Naive thymus-derived CD4-positive, alpha-beta T cell (primary cell): ENCODE measurements at regions not wholly inside any gene's neighbourhood (a gene's known extent, or its start where the extent isn't known, plus 50 kb on each side); places are given as distances from the start of the nearest gene placed in this dataset.

ENCODE experiments used
- ATAC-seq: fragments of 150-1000 bp; cut with Tn5 transposase; 2 replicates; pipeline ENCODE4 v1.10.0; 2021; ENCODE audit warnings: mild to moderate bottlenecking, moderate library complexity
- CTCF ChIA-PET: fragments of 350-600 bp; sonication (Branson Sonifier 250); formaldehyde crosslinking; loops from one replicate; lab custom pipeline; 2021; ENCODE audit warnings: antibody characterized with exemption; lab: Charles Lee
- POLR2A ChIA-PET: fragments of 350-600 bp; sonication (Branson Sonifier 250); formaldehyde crosslinking; loops from one replicate; lab custom pipeline; 2021; ENCODE audit warnings: antibody characterized with exemption, inconsistent platforms; lab: Charles Lee
- DNase-seq, 9 donors: peaks; one replicate each; pipeline versions ENCODE4 v3.0.0 to v3.0.0-alpha.2; 2020 to 2022; ENCODE audit warnings: mixed read lengths in 1 of 9
- H3K27ac ChIP-seq: one replicate; pipeline ENCODE4 v1.7.0; 2013; ENCODE audit warnings: mild to moderate bottlenecking, low read depth, low read length, moderate library complexity
- H3K27me3 ChIP-seq, 2 donors: one replicate each; pipeline ENCODE4 v1.7.0; 2013; ENCODE audit warnings: low read length in 2 of 2, mild to moderate bottlenecking in 2 of 2, moderate library complexity in 2 of 2; ENCODE audit not compliant: control insufficient read depth in 2 of 2, insufficient read depth in 2 of 2
- H3K36me3 ChIP-seq, 3 experiments: 1 replicate in 2 of 3; 2 replicates in 1 of 3; pipeline ENCODE4 v1.7.0; 2013; ENCODE audit warnings: low read length in 3 of 3, mild to moderate bottlenecking in 3 of 3, moderate library complexity in 1 of 3; ENCODE audit not compliant: insufficient read depth in 3 of 3, control insufficient read depth in 2 of 3
- H3K4me1 ChIP-seq, 2 donors: one replicate each; pipeline ENCODE4 v1.7.0; 2013; ENCODE audit warnings: low read length in 2 of 2, mild to moderate bottlenecking in 2 of 2, moderate library complexity in 1 of 2; ENCODE audit not compliant: control insufficient read depth in 2 of 2, insufficient read depth in 2 of 2
- H3K4me3 ChIP-seq: 2 replicates; pipeline ENCODE4 v1.7.0; 2013; ENCODE audit warnings: mild to moderate bottlenecking, low read length
- H3K9me3 ChIP-seq, 3 experiments: 1 replicate in 2 of 3; 2 replicates in 1 of 3; pipeline ENCODE4 v1.7.0; 2013; ENCODE audit warnings: low read length in 3 of 3; ENCODE audit not compliant: control insufficient read depth in 2 of 3
- H3K27ac Mint-ChIP-seq, 9 donors: one replicate each; pipeline ENCODE4 v1.8.0; 2020 to 2022; ENCODE audit warnings: mixed read lengths in 9 of 9, mild to moderate bottlenecking in 8 of 9, moderate library complexity in 5 of 9, inconsistent platforms in 2 of 9
- H3K27me3 Mint-ChIP-seq, 5 donors: one replicate each; pipeline ENCODE4 v1.8.0; 2021 to 2022; ENCODE audit warnings: mixed read lengths in 5 of 5, mild to moderate bottlenecking in 1 of 5
- H3K36me3 Mint-ChIP-seq, 5 donors: one replicate each; pipeline ENCODE4 v1.8.0; 2020 to 2022; ENCODE audit warnings: mixed read lengths in 5 of 5, mild to moderate bottlenecking in 3 of 5, inconsistent platforms in 1 of 5
- H3K4me1 Mint-ChIP-seq, 7 donors: one replicate each; pipeline ENCODE4 v1.8.0; 2020 to 2022; ENCODE audit warnings: mixed read lengths in 7 of 7, mild to moderate bottlenecking in 3 of 7, inconsistent platforms in 1 of 7
- H3K4me3 Mint-ChIP-seq, 10 donors: one replicate each; pipeline ENCODE4 v1.8.0; 2020 to 2022; ENCODE audit warnings: mild to moderate bottlenecking in 10 of 10, mixed read lengths in 10 of 10, moderate library complexity in 6 of 10, inconsistent platforms in 2 of 10
- H3K9me3 Mint-ChIP-seq, 11 donors: one replicate each; pipeline ENCODE4 v1.8.0; 2020 to 2022; ENCODE audit warnings: mixed read lengths in 11 of 11, mild to moderate bottlenecking in 4 of 11, inconsistent platforms in 1 of 11, moderate library complexity in 1 of 11
- intact Hi-C, 2 donors: fragments of 100-400 bp; cut with micrococcal nuclease; formaldehyde crosslinking; loops; one replicate each; pipeline ENCODE4 v1.15.1; 2023

DNA sequence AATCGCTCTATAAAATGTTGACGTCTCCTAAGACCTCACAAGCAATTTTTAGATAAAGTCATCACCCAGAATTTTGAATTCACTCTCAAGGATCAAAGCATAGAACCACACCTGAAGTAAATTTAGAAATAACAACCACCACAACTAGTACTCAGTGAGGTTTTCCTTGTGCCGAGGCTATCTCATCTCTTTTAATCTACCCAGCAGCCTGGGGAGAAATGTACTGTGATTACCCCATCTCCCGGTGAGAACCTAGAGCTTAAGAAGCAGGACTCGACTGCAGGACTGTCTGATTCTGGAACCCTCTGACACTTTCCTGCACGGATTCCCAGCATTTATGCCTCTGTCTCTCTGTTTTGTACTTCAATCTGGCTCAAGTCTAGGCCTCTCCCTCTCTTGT, 180.9 kb upstream of the PLXNC1 start:
- Mint-ChIP-seq H3K9me3 (peaks cover 0 to 9% (median 0%) of the 10 kb centered on the region in 11 donors), H3K4me1 (peaks cover 3 to 23% (median 15%) of the 10 kb centered on the region in 7 donors), H3K27me3 (peaks cover 0 to 10% (median 4%) of the 10 kb centered on the region in 5 donors), H3K27ac (peak overlapping the region in 2 of 9 donors; percentile 0 to 33), H3K4me3 (peak overlapping the region in 1 of 10 donors; percentile 33), H3K36me3 (peaks cover 0 to 5% (median 3%) of the 10 kb centered on the region in 5 donors)
- Histone ChIP-seq H3K9me3 (no peaks in the 10 kb centered on the region), H3K36me3 (no peaks in the 10 kb centered on the region), H3K4me1 (no peaks in the 10 kb centered on the region), H3K4me3 (no peak overlapping the region), H3K27me3 (no peaks in the 10 kb centered on the region), H3K27ac (no peak overlapping the region)
- ChIA-PET POLR2A (interaction anchor here (1.0 kb wide), 1 partner anchor 18 kb away, joined by 4 read pairs; no protein-coding TSS in a partner anchor), CTCF (interaction anchor here (0.5 kb wide), 1 partner anchor 115 kb away, joined by 3 read pairs; no protein-coding TSS in a partner anchor)
- intact Hi-C loops = no loop called here
- DNase-seq (peak in 4 of 9 donors; percentile 6 to 44 (median 28)), ATAC-seq (peak; percentile 46)

DNA sequence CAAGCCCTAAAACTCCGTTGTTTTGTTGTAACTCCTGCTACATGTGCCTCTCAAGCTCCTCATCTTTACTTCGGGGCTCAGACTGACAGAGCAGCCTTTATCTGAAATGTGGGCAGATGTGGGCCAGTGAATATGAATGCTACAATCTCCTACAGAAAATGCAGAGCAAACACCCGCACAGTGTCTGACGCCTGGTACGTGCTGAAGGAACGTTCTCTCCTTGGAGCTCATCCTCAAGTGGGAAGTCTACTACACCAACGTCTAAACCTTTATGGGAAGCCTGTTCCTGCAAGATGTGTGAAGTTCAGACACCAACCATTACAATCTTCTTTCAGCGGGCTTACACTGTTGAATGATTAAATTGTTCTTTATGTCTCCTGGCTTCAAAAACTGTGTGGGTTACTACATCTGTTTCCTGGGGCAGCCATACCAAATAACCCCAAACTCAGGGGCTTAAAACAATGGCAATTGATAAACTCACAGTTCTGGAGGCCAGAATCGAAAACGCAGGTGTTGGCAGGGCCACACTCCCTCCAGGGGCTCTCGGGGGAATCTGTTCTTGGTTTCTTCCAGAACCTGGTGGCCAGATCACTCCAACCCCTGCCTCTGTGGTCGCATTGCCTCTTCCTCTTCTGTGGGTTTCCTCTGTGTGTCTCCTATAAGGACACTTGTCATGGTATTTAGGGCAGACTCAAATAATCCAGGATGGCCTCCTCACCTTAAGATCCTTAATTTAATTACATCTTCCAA, 179.7 kb upstream of the PLXNC1 start:
- intact Hi-C loops = no loop called here
- H3K4me1 ChIP-seq = no peaks in the 10 kb centered on the region
- H3K4me3 Mint-ChIP-seq = no peak overlapping the region
- ATAC-seq = no peak
- no peaks in the 10 kb centered on the region for H3K36me3 ChIP-seq
- H3K27me3 Mint-ChIP-seq = peaks cover 0 to 10% (median 4%) of the 10 kb centered on the region in 5 donors
- peaks cover 0 to 5% (median 2%) of the 10 kb centered on the region in 5 donors for H3K36me3 Mint-ChIP-seq
- no peak for DNase-seq
- no peaks in the 10 kb centered on the region for H3K27me3 ChIP-seq
- peaks cover 3 to 21% (median 11%) of the 10 kb centered on the region in 7 donors for H3K4me1 Mint-ChIP-seq
- no peak overlapping the region for H3K4me3 ChIP-seq
- peaks cover 0 to 5% (median 0%) of the 10 kb centered on the region in 11 donors for H3K9me3 Mint-ChIP-seq
- H3K9me3 ChIP-seq = no peaks in the 10 kb centered on the region
- no peak overlapping the region for H3K27ac Mint-ChIP-seq
- POLR2A ChIA-PET = interaction anchor here (1.0 kb wide), 1 partner anchor 16 kb away, joined by 4 read pairs; no protein-coding TSS in a partner anchor
- no peak overlapping the region for H3K27ac ChIP-seq
- CTCF ChIA-PET = no interaction called here

DNA sequence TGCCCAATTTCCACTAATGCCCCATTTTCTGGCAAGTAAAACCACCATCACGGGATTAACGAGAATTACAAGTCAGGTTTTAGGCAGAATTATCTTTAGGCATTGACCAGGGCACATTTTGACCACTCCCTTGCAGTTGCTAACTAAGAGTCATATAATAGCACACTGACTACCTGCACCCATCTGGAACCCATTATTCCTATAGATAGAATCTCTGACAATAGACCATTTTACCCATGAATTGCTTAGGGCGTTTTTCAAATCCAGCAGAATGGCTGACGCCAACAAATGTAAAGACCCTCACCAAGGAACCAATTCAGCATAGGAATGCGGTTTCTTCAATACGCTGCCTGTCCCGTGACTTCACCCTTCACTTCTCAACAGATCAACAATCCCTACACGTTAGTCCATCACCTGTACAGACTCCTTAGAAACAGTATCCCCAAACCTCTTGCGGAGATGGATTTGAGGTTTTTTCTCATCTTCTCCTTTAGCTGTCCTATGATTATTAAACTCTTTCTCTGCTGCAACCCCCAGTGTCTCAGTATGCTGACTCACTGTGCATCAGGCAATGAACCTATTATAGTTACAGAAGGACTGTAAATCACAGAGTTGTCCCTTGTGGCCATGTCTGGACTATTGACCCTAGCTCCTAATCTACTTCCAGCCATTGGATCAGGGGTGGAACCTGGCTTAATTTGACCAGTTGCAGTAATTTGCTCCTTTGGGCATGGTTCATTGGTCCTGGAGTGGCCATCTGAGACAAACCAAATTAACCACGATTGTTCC, 177.3 kb upstream of the PLXNC1 start:
- H3K27me3 Mint-ChIP-seq = peaks cover 0 to 8% (median 4%) of the 10 kb centered on the region in 5 donors
- H3K4me1 Mint-ChIP-seq = peaks cover 5 to 22% (median 11%) of the 10 kb centered on the region in 7 donors
- H3K4me3 Mint-ChIP-seq = no peak overlapping the region
- peaks cover 0 to 5% (median 2%) of the 10 kb centered on the region in 5 donors for H3K36me3 Mint-ChIP-seq
- no peak overlapping the region for H3K27ac ChIP-seq
- no peaks in the 10 kb centered on the region for H3K27me3 ChIP-seq
- ChIA-PET CTCF (interaction anchor here (0.6 to 1.0 kb wide), 2 partner anchors 130 to 468 kb away, joined by 3 read pairs; no protein-coding TSS in a partner anchor), POLR2A (no interaction called here)
- H3K4me3 ChIP-seq = no peak overlapping the region
- peaks cover 0 to 5% (median 0%) of the 10 kb centered on the region in 11 donors for H3K9me3 Mint-ChIP-seq
- intact Hi-C loops = no loop called here
- no peaks in the 10 kb centered on the region for H3K9me3 ChIP-seq
- no peaks in the 10 kb centered on the region for H3K4me1 ChIP-seq
- DNase-seq (no peak), ATAC-seq (no peak)
- H3K27ac Mint-ChIP-seq = no peak overlapping the region
- no peaks in the 10 kb centered on the region for H3K36me3 ChIP-seq

DNA sequence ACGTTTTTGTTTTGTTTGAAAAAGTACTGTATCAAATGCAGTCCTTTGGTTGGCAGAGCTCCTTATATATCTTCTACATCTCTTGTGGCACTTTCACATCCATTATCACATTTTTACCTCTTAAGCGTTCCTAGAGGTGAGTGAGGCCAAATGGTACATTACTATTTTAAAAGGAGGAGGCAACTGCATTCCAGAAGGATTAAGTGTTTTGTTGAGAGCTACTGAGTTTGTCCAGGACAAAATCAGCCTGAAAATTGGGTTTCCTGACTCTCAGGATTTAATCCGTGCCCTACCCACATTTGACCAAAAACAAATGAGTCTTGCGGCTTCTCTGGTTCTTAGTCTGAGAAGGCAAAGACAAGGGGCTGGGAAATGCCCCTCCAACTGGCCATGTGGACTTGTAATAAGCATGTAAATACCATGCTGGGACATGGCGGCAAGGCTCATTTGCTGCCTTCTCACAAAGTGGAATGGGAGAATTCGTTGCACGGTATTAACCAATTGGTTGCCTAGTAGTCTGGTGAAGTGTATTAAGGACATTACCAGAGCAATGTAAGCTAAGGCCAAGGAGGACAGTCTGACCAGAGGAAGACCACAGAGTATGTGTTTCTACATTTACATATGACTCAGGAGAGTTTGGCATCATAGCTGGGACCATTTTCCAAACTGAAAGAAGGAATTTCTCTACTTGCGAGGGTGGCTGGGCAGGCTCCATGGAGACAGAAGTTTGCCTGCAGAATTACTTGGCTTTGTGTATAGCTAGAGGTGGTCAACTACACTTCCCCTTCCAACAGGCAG, 175.8 kb upstream of the PLXNC1 start:
- no peaks in the 10 kb centered on the region for H3K27me3 ChIP-seq
- H3K27me3 Mint-ChIP-seq = peaks cover 0 to 4% (median under 1%) of the 10 kb centered on the region in 5 donors
- H3K36me3 Mint-ChIP-seq = peaks cover 0 to 12% (median 3%) of the 10 kb centered on the region in 5 donors
- H3K27ac ChIP-seq = no peak overlapping the region
- H3K9me3 Mint-ChIP-seq = peaks cover 0 to 11% (median 0%) of the 10 kb centered on the region in 11 donors
- ATAC-seq (no peak), DNase-seq (no peak)
- peaks cover 4 to 29% (median 8%) of the 10 kb centered on the region in 7 donors for H3K4me1 Mint-ChIP-seq
- no peak overlapping the region for H3K4me3 ChIP-seq
- no peaks in the 10 kb centered on the region for H3K36me3 ChIP-seq
- CTCF ChIA-PET = interaction anchor here (1.2 kb wide), 1 partner anchor 19 kb away, joined by 4 read pairs; no protein-coding TSS in a partner anchor
- H3K27ac Mint-ChIP-seq = no peak overlapping the region
- no peaks in the 10 kb centered on the region for H3K9me3 ChIP-seq
- no peaks in the 10 kb centered on the region for H3K4me1 ChIP-seq
- intact Hi-C loops = no loop called here
- no peak overlapping the region for H3K4me3 Mint-ChIP-seq
- POLR2A ChIA-PET = no interaction called here

DNA sequence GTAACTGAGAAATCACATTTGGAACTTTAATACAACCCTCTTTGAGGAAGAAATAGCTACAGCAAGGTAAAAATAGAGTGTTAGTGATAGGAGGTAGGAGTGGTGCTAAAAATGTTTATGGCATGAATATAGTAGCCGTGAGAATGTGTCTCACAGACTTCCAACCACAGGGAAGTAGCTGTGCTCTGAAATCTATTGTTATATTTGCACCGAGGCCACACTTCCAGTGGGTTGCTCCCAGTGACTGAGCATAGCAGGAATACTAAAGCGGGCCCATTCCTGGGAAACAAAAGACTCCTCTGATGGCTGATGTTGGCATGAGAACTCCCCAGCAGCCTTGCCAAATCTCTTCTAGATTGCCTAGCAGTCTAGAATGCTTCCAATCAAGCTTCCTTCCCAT, 174.1 kb upstream of the PLXNC1 start:
- H3K27ac ChIP-seq = no peak overlapping the region
- Mint-ChIP-seq H3K36me3 (peaks cover 0 to 16% (median 3%) of the 10 kb centered on the region in 5 donors), H3K27ac (no peak overlapping the region), H3K27me3 (no peaks in the 10 kb centered on the region), H3K4me3 (no peak overlapping the region), H3K9me3 (peaks cover 0 to 11% (median 0%) of the 10 kb centered on the region in 11 donors), H3K4me1 (peaks cover 4 to 26% (median 9%) of the 10 kb centered on the region in 7 donors)
- intact Hi-C loops = no loop called here
- no peaks in the 10 kb centered on the region for H3K36me3 ChIP-seq
- H3K4me1 ChIP-seq = no peaks in the 10 kb centered on the region
- ChIA-PET POLR2A (no interaction called here), CTCF (interaction anchor here (0.7 to 1.5 kb wide), 3 partner anchors 9 to 126 kb away, joined by 3 to 4 read pairs (median 3); no protein-coding TSS in a partner anchor)
- no peaks in the 10 kb centered on the region for H3K9me3 ChIP-seq
- DNase-seq = no peak
- H3K4me3 ChIP-seq = no peak overlapping the region
- no peak for ATAC-seq
- no peaks in the 10 kb centered on the region for H3K27me3 ChIP-seq

DNA sequence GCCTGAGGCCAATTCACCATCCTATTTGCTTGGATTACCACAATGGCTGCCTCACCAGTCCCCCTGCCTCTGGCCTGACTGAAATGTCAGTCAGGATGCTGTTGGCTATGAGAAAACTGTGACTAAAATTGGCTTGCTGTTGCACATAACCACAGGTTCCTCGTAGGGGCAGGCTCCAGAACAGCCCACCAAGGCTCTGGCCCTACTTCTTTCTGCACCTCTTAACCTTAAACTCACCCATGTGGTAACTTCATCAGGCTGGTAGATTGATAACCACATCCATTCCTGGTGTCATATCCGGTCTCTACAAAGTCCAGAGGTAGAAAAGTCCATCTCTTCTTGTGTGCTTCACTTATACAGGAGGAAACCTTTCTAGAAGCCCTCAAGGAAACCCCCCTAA, 172.4 kb upstream of the PLXNC1 start:
- no peak for DNase-seq
- Mint-ChIP-seq H3K36me3 (peaks cover 0 to 16% (median 2%) of the 10 kb centered on the region in 5 donors), H3K4me1 (peaks cover 7 to 25% (median 11%) of the 10 kb centered on the region in 7 donors), H3K9me3 (peaks cover 0 to 8% (median 0%) of the 10 kb centered on the region in 11 donors), H3K4me3 (no peak overlapping the region), H3K27ac (no peak overlapping the region), H3K27me3 (peaks cover 0 to 2% (median 0%) of the 10 kb centered on the region in 5 donors)
- ChIA-PET CTCF (no interaction called here), POLR2A (no interaction called here)
- Histone ChIP-seq H3K9me3 (no peaks in the 10 kb centered on the region), H3K27ac (no peak overlapping the region), H3K4me3 (no peak overlapping the region), H3K36me3 (no peaks in the 10 kb centered on the region), H3K27me3 (no peaks in the 10 kb centered on the region), H3K4me1 (no peaks in the 10 kb centered on the region)
- intact Hi-C loops = loop anchor here in 1 of 2 donors (5.0 kb wide), 1 partner anchor 209 kb away; no protein-coding TSS in a partner anchor
- no peak for ATAC-seq
